ENCODE measurements at regions not wholly inside any gene's neighbourhood (a gene's known extent, or its start where the extent isn't known, plus 50 kb on each side); places are given as distances from the start of the nearest gene placed in this dataset.

- TF ChIP-seq POLR2A (IDR thresholded peaks at IDR 0.05): no peak
- TF ChIP-seq, protein P1, sequence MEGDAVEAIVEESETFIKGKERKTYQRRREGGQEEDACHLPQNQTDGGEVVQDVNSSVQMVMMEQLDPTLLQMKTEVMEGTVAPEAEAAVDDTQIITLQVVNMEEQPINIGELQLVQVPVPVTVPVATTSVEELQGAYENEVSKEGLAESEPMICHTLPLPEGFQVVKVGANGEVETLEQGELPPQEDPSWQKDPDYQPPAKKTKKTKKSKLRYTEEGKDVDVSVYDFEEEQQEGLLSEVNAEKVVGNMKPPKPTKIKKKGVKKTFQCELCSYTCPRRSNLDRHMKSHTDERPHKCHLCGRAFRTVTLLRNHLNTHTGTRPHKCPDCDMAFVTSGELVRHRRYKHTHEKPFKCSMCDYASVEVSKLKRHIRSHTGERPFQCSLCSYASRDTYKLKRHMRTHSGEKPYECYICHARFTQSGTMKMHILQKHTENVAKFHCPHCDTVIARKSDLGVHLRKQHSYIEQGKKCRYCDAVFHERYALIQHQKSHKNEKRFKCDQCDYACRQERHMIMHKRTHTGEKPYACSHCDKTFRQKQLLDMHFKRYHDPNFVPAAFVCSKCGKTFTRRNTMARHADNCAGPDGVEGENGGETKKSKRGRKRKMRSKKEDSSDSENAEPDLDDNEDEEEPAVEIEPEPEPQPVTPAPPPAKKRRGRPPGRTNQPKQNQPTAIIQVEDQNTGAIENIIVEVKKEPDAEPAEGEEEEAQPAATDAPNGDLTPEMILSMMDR (IDR thresholded peaks at IDR 0.05): no peak
- TF ChIP-seq POLR2AphosphoS5 (IDR thresholded peaks at IDR 0.05): no peak
Measured at GRCh38 chr2:242040303-242040655, 170.8 kb downstream of the RTP5 start.
